Gastrocnemius medialis (tissue), 4 donors: ENCODE measurements at regions not wholly inside any gene's neighbourhood (a gene's known extent, or its start where the extent isn't known, plus 50 kb on each side); places are given as distances from the start of the nearest gene placed in this dataset.

Source experiments
- CTCF ChIP-seq, 5 experiments: fragments of 450-650 bp in 3 of 5; fragments of 200-600 bp in 2 of 5; sonication (generic) in 2 of 5; IDR thresholded peaks in 4 of 5; conservative IDR thresholded peaks in 1 of 5; 1 replicate in 4 of 5; 2 replicates in 1 of 5; pipeline ENCODE4 v1.5.1; 2016 to 2019; ENCODE audit warnings: antibody characterized with exemption in 5 of 5, mild to moderate bottlenecking in 3 of 5, moderate library complexity in 3 of 5
- POLR2A ChIP-seq, 2 donors: fragments of 450-650 bp; IDR thresholded peaks; one replicate each; pipeline ENCODE4 v1.6.1; 2017; ENCODE audit warnings: antibody characterized with exemption in 2 of 2, mild to moderate bottlenecking in 2 of 2, moderate library complexity in 2 of 2

GRCh38 chr5:82403724-82404123 is 125.6 kb upstream of the RPS23 start:
- TF ChIP-seq CTCF (IDR thresholded peaks at IDR 0.05 in 4 of 5, conservative IDR thresholded peaks at IDR 0.05 in 1 of 5): no peak
- no peak for TF ChIP-seq POLR2A (IDR thresholded peaks at IDR 0.05)
